DMS114 treated with DMSO at 0.1 percent for 48 hours (cell line): ENCODE measurements at regions not wholly inside any gene's neighbourhood (a gene's known extent, or its start where the extent isn't known, plus 50 kb on each side); places are given as distances from the start of the nearest gene placed in this dataset.

Experiments
- DNase-seq: peaks from one replicate; lab custom pipeline; 2025; ENCODE audit not compliant: unreplicated experiment; lab: John Stamatoyannopoulos, UW

DNA sequence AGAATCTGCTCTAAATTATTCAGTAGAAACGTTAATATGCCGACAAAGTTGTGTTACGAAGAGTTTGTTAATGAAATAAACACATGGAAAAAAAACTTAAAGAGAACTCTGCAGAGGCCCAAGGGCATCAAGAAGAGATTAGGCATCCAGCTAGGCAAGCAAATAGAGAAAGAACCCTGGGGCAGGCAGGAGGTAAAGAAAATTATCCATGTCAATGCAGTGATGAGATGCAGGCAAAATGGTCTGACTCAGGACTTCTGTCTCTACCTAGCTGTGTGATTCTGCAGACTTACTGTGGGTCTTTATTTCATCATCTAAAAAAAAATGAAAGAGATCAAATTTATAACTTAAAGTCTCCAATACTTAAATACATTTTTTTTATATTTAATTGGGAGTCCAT is 448.0 kb downstream of the HAO1 start:
- no peak for DNase-seq

DNA sequence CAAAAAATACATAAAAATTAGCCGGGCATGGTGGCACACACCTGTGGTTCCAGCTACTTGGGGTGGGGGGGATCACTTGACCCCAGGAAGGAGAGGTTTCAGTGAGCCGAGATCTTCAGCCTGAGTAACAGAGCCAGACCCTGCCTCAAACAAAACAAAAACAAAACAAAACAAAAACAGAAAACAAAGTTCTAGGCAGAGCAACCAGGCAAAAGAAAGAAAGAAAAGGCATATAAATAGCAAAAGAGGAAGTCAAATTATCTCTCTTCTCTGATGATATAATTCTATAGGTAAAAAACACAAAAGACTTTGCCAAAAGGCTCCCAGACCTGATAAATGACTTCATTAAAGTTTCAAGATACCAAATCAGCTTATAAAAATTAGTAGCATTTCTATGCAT is 446.9 kb downstream of the HAO1 start:
- DNase-seq: no peak

DNA sequence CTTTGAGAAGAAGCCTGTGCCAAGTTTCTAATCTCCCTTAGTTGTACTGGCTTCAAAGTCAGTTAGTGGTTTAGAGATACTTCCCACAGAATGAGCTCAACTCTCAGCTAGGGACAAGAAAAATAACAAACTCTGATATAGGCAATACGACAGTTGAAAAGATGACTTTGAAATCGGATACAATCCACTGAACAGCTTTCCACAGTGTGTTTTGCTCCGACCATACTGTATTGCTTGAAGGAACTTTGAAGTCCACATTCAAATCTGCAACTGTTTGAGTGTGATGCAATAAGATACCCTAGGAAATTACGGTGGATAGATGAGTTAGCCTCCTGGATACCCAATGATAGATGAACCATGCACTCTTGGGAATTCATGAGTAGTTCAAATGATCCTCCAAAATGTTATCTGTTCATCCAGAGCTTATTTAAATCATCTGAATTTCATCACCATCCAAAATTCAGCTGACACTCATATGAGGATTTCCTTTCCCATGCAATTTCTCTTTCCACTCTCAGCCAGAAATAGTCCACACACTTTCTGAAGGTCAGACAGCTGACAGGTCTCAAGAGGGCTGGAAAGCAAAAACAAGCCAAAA is 443.8 kb downstream of the HAO1 start:
- no peak for DNase-seq

DNA sequence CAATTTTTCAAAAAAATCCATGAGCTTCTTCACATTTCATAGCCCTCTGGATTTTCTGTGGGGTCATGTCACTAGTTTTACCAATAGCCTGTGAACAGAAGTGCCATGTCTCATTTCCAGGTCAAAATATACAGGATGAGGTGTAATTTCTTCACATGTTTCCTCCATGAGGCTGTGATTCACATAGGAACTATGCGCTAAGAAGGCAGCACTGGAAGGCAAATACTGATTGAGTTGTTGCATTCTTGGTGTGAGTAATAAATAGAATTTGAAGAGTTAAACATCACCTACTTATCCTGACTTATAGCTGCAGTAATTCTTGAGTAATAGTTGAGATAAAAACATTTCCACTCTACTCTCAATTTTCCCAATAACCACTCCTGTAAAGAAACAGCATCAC is 442.3 kb downstream of the HAO1 start:
- no peak for DNase-seq

DNA sequence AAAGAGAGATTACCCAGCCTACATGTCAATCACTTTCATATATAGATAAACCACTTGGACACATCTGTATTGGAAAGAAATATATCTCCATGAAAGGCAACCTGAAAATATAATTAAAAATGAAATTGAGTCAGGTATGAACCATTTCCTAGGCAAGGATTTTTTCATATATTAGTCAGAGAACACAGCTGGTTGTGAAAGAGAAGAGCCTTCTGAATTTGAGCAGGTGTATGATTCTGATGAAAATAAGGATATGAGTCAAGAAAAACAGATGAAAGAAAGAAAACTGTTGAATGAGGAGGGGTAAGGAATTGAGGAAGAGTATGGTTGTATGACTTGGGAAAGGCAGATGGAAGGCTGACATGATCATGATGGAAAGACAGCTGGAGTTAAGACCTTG is 441.1 kb downstream of the HAO1 start:
- DNase-seq: no peak

DNA sequence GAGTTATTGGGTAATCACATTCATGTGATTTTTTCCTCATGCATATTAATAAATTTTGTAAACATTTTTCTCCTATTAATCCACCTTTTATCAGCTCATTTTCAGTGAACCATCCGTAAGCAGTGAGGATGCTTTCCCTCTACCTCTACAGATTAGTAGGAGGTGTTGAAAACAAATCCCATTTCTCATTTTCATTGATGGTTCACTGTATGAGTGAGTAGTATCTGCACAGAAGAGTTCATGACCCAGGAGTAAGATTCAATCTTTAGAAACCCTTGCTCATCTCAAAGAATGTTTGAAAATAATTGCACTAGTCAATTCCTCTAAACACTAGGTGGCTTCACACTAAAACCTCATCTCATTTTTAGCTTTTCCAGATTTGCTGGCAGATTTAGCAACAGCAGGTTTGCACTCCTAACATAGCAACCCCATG is 440.0 kb downstream of the HAO1 start:
- no peak for DNase-seq

DNA sequence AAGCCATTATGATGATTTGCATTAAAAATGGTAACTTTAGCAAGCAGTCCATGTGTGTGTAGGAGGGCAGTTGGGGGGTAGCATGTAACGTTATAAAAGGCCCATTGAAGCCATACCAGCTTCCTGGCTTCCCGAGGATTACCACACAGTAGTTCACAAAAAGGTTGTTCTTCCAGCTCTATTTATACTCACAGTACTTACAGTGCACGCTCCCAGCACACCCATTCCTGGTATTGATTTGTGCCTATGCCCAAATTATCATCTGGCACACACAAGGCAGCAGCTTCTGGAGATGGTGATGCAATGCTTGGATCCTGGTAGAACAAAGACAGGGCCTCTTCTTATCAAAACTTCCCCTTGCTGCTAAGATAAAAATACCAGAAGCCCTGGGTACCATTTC is 436.8 kb downstream of the HAO1 start:
- no peak for DNase-seq

DNA sequence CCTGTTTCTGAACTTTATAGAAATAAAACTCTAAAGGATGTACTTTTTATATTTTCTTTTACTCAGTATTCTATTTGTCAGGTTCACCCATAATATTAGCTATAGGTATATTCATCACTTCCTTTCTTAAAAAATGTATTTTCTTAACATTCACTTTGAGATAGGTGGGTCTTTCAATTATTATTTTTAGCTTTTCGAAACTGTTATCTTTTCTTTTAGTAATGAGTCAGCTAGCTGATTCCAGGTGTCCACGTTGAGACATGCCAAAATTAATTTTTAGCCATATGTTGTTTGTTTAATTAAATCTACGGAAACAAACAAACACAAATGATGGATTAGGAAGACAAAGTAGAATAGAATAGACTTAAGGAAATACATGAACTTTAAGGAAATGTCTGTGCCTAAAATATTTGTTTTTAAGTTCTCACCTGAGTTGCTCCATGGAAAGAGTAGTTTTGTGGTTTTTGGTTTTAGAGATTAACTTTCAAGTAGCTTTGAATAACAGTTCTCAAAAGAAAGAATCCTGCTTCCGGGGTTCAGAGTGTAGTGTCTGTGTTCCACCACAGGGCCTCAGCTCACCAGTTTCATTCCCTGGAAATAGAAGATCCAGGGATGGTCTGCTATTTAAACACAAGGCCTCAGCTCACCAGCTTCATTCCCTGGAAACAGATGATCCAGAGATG is 435.0 kb downstream of the HAO1 start:
- DNase-seq: no peak

DNA sequence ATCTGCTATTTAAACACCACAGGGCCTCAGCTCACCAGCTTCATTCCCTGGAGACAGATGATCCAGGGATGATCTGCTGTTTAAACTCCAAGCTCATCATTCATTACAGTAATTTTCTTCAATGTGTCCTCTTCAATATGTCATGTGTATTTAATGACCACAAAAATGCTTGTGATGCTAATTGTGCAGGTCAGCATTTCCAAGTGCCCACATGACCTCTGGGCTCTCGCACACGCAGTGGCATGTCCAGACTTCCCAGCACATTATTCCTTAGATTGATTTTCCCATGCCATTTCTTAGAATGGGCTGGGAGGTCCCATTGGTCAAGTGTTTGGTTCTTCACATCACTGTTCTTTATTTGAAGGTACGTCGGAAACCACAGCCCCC is 434.4 kb downstream of the HAO1 start:
- no peak for DNase-seq

DNA sequence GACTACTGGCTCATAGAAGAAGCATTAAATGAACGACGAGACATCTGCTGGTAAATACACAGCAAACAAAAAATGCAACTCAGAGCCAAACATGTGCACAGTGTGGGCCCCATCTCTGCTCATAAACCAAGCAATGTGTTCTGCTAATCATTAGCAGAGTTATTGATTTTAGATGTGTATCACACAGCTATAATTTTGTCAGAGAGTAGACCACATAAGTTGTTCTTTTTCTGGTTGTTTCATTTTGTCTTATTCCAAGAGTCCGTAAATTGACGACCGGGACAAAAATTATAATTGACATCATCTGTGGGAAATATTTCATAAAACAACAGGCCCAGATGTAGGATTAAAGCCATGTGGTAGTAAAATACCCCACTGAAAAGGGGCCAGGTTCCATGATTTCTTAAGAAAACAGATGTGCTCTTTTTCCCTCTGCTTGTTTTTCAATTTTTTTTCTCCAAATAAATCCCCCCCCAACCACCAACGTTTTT is 423.6 kb downstream of the HAO1 start:
- no peak for DNase-seq

DNA sequence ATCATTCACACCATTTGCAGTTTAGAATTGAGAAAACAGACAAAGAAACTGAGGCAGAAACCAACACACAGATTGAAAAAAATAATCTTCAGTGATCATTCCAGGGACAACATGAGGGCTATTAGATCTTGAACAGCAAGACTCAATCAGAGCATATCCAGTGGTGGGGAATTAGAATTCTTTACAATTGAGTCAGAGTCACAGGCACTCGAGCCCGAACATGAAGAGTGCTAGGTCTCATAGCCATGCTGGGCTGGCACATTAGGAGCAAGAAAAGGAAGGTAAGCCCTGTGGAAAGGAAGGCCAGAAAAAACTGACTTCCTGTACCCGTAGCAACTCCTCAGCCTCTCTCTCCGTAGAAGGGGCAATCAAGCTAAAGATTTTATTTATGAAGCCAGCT is 419.9 kb downstream of the HAO1 start:
- no peak for DNase-seq

DNA sequence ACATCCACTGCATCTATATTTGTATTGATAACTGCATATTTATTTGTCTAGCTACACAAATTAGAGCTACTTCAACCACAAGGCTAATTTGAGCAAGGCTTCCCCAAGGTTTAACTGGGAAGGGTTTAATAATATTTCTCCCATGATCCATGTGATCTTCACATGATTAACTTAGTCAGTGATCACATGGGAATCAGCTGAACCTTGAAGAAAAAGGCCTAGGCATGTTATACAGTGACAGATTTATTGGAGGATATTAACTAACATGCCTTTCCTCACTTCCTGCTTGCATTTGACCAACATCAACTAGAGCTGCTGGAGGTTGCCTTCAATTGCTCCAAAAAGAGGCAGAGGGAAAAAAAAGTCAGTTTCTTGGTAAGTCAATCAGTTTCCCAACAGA is 417.0 kb downstream of the HAO1 start:
- no peak for DNase-seq

DNA sequence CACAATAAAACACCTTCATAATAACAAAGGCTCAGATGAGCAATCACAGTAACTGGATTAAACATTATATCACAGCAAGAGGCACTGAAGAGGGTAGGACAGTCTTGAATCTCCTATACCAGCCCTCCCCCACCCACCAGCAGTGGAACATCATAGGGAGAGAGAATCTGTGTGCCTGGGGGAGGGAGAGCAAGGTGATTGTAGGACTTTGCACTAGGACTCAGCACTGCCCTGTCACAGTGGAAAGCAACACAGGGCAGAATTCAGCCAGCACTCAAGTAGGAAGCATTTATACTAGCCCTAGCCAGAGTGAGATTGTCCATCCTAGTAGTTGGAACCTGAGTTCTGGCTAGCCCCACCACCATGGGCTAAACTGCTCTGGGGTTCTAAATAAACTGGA is 400.2 kb downstream of the HAO1 start:
- DNase-seq: no peak

DNA sequence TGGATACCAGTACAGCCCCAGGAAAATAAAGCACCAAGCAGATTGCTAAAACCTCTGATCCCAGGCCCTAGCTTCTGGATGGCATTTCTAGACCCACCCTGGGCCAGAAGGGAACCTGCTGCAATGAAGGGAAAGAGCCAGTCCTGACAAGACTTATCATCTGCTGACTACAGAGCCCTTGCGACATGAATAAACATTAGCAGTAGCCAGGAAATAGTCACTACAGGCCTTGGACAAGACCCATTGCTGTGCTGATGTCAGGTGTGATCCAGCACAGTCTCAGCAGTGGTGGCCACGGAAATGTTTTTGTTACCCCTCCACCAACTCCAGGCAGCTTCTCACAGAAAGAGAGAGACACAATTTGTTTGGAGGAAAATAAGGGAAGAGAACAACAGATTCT is 399.3 kb downstream of the HAO1 start:
- DNase-seq: no peak

DNA sequence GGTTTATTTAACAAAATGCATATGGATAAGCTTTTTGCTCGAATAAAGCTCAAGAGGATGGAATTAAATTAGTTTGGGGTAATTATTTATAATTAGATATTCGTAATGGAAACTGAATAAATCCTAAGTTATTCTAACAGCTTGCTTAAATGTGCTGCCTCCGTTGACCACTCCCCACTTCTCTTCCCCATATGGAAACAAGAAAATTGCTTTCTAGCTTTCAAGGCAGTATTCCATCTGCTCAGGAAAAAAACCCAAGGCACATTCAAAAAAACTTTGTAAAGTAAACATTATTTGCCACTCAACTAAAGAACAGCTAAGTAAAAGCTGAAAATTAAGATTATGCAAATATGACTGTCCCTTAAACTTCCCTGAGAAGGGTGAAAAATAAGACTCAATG is 369.2 kb downstream of the HAO1 start:
- no peak for DNase-seq

DNA sequence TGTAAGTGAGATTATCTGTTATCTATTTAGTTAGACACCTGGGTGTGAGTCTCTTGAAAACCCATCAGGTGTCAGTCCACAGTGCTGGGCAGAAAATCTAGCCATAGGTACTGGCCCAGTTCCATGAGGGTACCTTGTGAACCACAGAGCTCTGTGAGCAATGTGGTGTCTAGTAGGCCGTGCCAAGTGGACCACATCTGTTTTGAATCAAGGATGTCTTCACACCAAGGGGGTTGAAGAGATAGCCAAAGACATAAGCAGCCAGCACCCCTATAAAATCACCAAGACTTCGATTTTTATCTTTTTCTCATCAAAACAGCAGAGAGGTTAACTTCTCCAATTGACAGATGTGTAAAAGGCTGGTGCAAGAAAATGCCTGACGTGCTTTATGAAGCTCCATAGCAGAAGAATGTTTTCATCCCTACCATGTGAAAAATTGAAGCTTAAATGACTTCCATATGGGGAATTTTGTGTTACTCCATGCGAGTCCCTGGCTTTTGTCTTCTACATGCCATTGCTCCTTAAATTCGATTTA is 368.7 kb downstream of the HAO1 start:
- DNase-seq: no peak

DNA sequence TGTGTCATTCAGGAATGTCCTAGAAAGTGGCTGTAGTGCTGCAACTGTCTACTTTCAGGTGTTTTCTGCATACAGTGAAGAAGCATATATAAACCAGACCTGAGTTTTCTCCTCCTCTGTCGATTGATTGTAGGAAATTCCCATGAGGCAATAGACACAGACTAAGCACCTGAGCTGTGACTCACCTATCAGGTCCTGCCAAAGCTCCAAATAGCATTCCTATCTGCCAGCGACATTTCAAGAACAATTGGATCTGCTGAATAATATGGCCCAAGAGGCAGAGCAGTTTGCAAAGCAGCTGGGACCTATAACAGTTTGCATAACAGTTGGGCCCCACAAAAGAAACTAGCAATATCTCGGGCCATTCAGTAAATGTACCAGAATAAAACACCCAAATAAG is 360.4 kb downstream of the HAO1 start:
- DNase-seq: no peak

DNA sequence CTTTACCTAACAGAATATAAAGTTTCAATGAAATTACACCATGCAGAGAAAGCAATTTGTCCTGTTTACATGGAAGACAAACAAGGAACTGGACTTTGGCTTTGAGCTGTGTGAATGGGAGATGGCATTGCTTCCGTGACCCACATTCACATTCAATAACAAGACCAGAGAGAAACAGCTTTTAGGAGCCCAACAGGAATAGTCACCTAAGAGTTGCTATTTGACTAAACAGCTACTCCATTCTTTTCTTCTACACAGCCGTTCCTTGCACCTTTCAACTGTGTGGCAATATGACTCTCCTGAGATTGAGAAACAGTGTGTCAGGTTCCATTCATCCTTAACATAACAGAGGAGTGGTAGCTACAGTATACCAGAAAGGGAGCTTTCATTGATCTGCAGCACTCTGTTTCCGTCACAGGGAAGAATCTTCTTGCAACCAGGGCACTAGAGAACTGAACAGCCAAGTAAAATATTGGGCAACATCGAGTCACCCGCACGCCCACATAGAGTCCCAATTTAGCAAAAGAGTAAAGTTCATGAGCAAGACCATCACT is 355.1 kb downstream of the HAO1 start:
- DNase-seq: no peak

DNA sequence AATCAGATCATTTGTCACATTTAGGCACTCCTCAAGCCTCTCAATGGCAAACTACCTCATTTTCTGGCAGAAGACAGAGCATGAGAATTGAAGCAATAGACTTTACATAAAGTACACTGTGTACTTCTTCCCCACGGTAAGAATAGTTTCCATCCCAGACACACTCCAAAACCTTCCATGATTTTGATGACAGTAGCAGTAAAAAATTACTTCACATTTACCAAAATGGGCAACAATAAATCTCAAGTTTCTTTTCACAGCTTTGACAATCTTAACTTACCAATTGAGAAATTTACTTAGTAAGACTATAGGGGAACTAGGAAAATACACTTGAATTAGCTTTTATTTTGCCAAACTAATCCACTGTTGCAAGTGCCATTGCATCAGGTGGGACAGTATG is 353.8 kb downstream of the HAO1 start:
- DNase-seq: no peak

DNA sequence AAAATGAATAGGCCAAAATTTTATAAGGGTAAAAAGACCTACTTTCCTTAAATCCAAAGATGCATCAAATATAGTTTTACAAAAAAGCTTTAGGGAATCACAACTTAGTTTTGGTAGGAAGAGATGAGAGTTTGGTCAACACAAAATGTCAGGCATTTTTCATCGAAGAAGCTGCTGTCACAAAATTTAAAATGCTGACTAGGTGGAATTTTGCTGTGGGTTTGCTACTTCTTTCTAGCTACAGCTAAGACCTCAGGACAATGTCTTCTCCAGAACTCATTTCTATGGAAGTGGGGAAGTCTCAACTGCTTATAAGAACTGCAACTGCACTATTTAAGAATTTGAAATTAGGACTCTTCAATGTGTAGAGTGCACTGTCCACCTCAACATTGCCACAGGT is 351.1 kb downstream of the HAO1 start:
- DNase-seq: no peak

DNA sequence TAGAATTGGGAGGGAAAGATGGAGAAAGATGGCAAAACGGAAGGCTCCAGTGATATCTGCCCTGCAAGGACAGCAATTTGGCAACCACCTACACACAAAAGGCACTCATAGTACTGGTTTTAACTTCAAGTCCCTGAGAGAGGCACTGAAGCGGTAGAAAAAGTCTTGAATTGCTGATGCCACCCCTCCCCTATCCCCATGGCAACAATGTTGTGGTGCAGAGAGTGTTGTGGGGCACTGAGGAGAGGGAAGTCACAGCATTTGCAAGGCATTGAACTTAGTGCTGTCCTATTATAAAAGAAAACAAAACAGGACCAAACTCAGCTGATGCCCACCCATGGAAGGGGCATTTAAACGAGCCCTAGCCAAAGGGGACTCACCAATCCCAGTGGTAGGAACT is 343.7 kb downstream of the HAO1 start:
- DNase-seq: no peak

DNA sequence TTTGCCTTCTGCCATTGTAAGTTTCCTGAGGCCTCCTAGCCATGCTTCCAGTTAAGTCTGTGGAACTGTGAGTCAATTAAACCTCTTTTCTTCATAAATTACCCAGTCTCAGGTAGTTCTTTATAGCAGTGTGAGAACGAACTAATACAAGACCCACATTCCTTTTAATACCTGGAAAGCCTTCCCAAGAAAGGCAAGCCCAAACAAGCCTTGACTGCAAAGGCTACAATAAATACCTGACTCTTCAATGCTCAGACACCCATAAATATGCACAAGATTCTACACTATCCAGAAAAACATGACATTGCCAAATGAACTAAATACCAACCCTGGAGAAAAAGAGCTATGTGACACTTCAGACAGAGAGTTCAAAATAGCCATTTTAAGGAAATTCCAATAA is 338.8 kb downstream of the HAO1 start:
- DNase-seq: no peak

DNA sequence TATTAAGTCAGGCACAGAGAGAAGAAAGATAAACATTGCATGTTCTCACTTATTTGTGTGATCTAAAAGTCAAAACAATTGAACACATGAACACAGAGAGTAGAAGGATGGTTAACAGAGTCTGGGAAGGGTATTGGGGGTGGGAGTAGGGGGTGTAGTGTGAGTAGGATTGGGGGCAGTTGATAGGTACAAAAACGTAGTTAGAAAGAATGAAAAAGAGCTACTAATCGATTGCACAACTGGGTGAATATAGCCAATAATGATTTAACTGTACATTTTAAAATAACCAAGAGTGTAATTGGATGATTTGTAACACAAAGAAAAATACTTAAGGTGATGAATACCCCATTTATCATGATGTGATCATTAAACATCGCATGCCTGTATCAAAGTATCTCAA is 333.3 kb downstream of the HAO1 start:
- DNase-seq: no peak
